ENCODE measurements at regions not wholly inside any gene's neighbourhood (a gene's known extent, or its start where the extent isn't known, plus 50 kb on each side); places are given as distances from the start of the nearest gene placed in this dataset.

DNA sequence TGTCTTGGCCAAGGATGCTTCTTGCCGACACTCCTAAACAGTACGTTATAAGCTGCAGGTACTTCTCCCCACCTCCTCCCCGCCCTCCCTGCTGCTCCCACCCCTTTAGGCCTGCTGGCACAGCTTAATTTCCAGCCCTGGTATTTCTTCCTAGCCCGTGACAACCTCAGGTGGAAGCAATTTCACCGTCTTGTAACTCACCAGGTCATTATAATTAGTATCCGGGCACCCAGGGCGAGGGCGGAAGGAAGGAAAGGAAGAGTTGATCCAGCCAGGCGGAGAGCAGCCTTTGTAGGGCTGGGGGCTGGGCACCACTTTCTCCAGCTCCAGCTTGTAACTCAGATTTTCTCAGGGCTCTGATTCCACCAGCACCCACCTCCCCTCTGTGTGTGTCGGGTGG lies 153.5 kb upstream of the CSF3R start:
- no peaks in the 10 kb centered on the region for H3K4me1 Mint-ChIP-seq (ENCODE audit: unreplicated experiment)
- TF ChIP-seq, protein P1, sequence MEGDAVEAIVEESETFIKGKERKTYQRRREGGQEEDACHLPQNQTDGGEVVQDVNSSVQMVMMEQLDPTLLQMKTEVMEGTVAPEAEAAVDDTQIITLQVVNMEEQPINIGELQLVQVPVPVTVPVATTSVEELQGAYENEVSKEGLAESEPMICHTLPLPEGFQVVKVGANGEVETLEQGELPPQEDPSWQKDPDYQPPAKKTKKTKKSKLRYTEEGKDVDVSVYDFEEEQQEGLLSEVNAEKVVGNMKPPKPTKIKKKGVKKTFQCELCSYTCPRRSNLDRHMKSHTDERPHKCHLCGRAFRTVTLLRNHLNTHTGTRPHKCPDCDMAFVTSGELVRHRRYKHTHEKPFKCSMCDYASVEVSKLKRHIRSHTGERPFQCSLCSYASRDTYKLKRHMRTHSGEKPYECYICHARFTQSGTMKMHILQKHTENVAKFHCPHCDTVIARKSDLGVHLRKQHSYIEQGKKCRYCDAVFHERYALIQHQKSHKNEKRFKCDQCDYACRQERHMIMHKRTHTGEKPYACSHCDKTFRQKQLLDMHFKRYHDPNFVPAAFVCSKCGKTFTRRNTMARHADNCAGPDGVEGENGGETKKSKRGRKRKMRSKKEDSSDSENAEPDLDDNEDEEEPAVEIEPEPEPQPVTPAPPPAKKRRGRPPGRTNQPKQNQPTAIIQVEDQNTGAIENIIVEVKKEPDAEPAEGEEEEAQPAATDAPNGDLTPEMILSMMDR (conservative IDR thresholded peaks at IDR 0.05), result no peak

DNA sequence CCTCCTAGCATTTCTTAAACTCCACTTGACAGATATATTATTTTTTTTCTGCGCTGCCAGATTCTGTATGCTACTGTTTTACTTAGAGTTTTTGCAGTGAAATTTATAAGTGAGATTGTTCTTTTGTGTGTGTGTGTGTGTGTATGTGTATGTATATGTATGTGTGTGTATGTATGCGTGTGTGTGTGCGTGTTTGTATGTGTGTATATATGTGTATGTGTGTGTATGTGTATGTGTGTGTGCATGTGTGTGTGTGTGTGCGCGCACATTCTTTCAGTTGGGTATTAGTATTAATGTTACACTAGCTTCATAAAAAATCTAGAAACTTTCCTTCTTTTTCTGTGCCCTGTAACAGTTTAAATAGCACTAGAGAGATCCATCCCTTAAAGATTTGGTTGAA lies 152.6 kb upstream of the CSF3R start:
- no peak overlapping the region for H3K4me3 Mint-ChIP-seq
- no peaks in the 10 kb centered on the region for H3K36me3 Mint-ChIP-seq
- peaks cover 30% of the 10 kb centered on the region for H3K27me3 Mint-ChIP-seq
- TF ChIP-seq, protein P1 (conservative IDR thresholded peaks at IDR 0.05), result no peak
- no peak overlapping the region for H3K27ac Mint-ChIP-seq
- H3K9me3 Mint-ChIP-seq, result no peaks in the 10 kb centered on the region
- H3K4me1 Mint-ChIP-seq (ENCODE audit: unreplicated experiment), result no peaks in the 10 kb centered on the region
- no peak for DNase-seq (ENCODE audit: extremely low spot score, unreplicated experiment)

More for the DNA sequence above, 153.5 kb upstream of the CSF3R start:
- Mint-ChIP-seq H3K27ac (no peak overlapping the region), H3K27me3 (peaks cover 27% of the 10 kb centered on the region), H3K36me3 (no peaks in the 10 kb centered on the region), H3K9me3 (no peaks in the 10 kb centered on the region), H3K4me3 (no peak overlapping the region)
- no peak for DNase-seq (ENCODE audit: extremely low spot score, unreplicated experiment)

DNA sequence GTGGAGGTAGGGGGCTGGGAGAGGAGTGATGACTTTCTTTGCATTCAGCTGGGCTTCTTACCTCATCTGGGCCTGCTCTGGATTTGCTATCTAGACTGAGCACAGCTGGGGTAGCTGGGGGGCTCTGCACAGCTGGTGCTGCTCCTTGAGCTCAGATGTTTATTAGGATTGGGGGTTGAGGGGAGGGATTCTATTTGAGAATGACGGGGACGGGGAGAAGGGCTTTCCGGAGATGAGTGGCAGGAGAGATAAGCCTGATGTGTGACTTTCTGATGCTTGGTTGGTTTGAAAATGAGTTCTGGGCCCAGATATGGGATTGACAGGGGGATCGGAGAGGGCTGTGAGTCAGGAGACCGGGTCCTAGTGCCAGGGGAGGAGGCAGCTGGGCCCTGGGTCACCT lies 146.1 kb upstream of the CSF3R start:
- DNase-seq (ENCODE audit: extremely low spot score, unreplicated experiment), result no peak
- H3K9me3 Mint-ChIP-seq, result no peaks in the 10 kb centered on the region
- H3K4me1 Mint-ChIP-seq (ENCODE audit: unreplicated experiment), result no peaks in the 10 kb centered on the region
- H3K27me3 Mint-ChIP-seq, result peaks cover 44% of the 10 kb centered on the region
- no peaks in the 10 kb centered on the region for H3K36me3 Mint-ChIP-seq
- H3K27ac Mint-ChIP-seq, result no peak overlapping the region
- no peak overlapping the region for H3K4me3 Mint-ChIP-seq
- TF ChIP-seq, protein P1 (conservative IDR thresholded peaks at IDR 0.05), result no peak

DNA sequence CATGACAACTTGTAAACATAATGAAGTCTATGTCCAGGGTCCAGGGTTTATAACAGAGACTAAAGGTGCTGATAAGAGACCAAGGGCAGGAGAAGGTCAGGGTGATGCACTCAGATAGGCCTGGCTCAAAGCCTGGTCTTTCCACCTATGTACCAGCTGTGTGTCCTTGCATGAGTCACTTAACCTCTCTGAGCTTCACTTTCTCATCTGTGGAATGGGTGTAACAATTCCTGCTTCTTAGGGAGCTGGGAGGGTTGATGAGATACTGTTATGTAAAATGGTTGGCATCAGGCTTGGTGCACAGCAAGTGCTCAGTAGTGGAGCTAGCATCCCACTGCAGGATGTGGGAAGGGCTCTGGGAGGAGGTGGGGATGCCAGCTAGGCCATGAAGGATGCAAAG lies 143.7 kb upstream of the CSF3R start:
- peaks cover 45% of the 10 kb centered on the region for H3K27me3 Mint-ChIP-seq
- no peak overlapping the region for H3K27ac Mint-ChIP-seq
- H3K4me3 Mint-ChIP-seq, result no peak overlapping the region
- no peaks in the 10 kb centered on the region for H3K9me3 Mint-ChIP-seq
- no peaks in the 10 kb centered on the region for H3K36me3 Mint-ChIP-seq
- TF ChIP-seq, protein P1 (conservative IDR thresholded peaks at IDR 0.05), result no peak
- H3K4me1 Mint-ChIP-seq (ENCODE audit: unreplicated experiment), result no peaks in the 10 kb centered on the region
- DNase-seq (ENCODE audit: extremely low spot score, unreplicated experiment), result no peak

DNA sequence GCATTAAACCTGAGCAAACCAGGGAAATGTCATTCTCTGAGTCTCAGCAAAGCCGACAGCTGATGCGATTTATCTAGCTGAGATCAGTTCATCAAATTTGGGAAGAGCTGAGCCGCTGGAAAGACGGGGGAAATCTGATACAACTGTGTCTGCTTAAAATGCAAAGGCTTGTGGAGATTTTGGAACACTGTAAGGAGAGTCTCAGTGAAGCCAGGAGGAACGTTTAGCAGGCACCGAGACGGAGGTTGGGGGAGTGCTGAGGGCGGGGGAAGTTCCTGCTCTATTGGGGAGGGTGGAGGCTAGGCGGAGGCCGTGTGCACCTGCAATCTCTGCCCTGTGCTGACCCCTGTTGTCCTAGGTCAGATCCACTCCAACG lies 143.2 kb upstream of the CSF3R start:
- TF ChIP-seq, protein P1 (conservative IDR thresholded peaks at IDR 0.05), result no peak
- no peak for DNase-seq (ENCODE audit: extremely low spot score, unreplicated experiment)
- Mint-ChIP-seq H3K9me3 (no peaks in the 10 kb centered on the region), H3K36me3 (no peaks in the 10 kb centered on the region), H3K27ac (no peak overlapping the region), H3K27me3 (peaks cover 42% of the 10 kb centered on the region), H3K4me1 (ENCODE audit: unreplicated experiment) (no peaks in the 10 kb centered on the region), H3K4me3 (no peak overlapping the region)

Data from type B pancreatic cell (in vitro differentiated cells).